ENCODE measurements at regions not wholly inside any gene's neighbourhood (a gene's known extent, or its start where the extent isn't known, plus 50 kb on each side); places are given as distances from the start of the nearest gene placed in this dataset.

- TF ChIP-seq CTCF (IDR thresholded peaks at IDR 0.05): no peak
- TF ChIP-seq EZH2 (IDR thresholded peaks at IDR 0.05; ENCODE audit: borderline replicate concordance, insufficient read depth, low read depth, low read length, poor library complexity, severe bottlenecking): no peak
Observed at GRCh38 chrX:109857584-109858228, 124.6 kb upstream of the ACSL4 start.

Data from B cell (primary cell).